ENCODE measurements at regions not wholly inside any gene's neighbourhood (a gene's known extent, or its start where the extent isn't known, plus 50 kb on each side); places are given as distances from the start of the nearest gene placed in this dataset.

DNA sequence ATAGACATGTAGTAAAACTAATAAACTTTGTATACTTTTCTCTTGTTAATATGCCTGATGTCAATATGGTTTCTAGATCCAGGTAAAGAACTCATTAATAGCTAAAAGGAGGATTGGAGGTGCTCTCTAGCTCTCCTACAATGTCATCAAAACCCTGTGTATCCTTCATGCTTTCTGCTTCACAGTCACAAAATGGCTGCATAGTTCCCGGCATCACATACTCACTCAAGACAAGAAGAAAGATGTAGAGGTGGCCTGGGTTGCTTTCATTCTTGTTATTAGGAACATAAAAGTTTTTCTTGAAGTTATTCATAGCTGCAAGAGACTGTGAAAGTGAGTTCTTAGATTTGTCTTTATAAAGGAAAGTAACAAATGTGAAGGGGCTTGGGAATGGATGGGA is 149.7 kb upstream of the EEPD1 start:
- Histone ChIP-seq H3K27me3 (ENCODE audit: insufficient read depth, insufficient read length) (no peaks in the 10 kb centered on the region), H3K36me3 (ENCODE audit: insufficient read depth, insufficient read length, low read length) (no peaks in the 10 kb centered on the region), H3K4me1 (ENCODE audit: insufficient read depth, insufficient read length) (no peaks in the 10 kb centered on the region), H3K9ac (ENCODE audit: insufficient read length, low read depth) (no peak overlapping the region), H3K9me3 (ENCODE audit: insufficient read depth, low read length) (peaks cover 10% of the 10 kb centered on the region), H3K4me3 (ENCODE audit: insufficient read length, low read depth) (no peak overlapping the region)
- DNase-seq (ENCODE audit: low read depth, low spot score) = no peak
- TF ChIP-seq YY1 (IDR thresholded peaks at IDR 0.05; ENCODE audit: insufficient read depth, insufficient read length) (no peak), SUZ12 (IDR thresholded peaks at IDR 0.05; ENCODE audit: extremely low read depth, insufficient read depth, insufficient read length) (no peak), ZNF274 (IDR thresholded peaks at IDR 0.05; ENCODE audit: low read depth, low read length) (no peak)

DNA sequence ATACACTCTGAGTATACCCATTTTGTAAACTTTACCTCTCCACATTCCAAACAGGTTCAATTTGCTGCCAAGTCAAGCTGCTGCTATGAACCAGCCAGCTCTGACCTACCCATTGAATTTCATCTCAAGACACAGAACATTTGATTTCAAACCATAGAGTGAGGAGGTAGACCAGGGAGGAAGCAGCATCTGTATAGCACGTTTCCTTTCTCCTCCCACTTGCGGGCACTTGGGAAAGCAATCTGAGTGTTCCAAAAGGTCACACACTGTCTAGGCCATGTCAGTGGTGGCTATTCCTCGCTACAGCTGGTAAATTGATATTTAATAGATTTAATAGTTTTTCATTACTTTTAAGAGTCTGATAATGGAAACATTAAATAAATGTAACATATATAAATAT is 147.8 kb upstream of the EEPD1 start:
- no peak for TF ChIP-seq YY1 (IDR thresholded peaks at IDR 0.05; ENCODE audit: insufficient read depth, insufficient read length)
- TF ChIP-seq ZNF274 (IDR thresholded peaks at IDR 0.05; ENCODE audit: low read depth, low read length) = no peak
- no peak for TF ChIP-seq SUZ12 (IDR thresholded peaks at IDR 0.05; ENCODE audit: extremely low read depth, insufficient read depth, insufficient read length)
- Histone ChIP-seq H3K9me3 (ENCODE audit: insufficient read depth, low read length) (peaks cover 10% of the 10 kb centered on the region), H3K36me3 (ENCODE audit: insufficient read depth, insufficient read length, low read length) (no peaks in the 10 kb centered on the region), H3K9ac (ENCODE audit: insufficient read length, low read depth) (no peak overlapping the region), H3K27me3 (ENCODE audit: insufficient read depth, insufficient read length) (no peaks in the 10 kb centered on the region), H3K4me1 (ENCODE audit: insufficient read depth, insufficient read length) (no peaks in the 10 kb centered on the region), H3K4me3 (ENCODE audit: insufficient read length, low read depth) (no peak overlapping the region)
- no peak for DNase-seq (ENCODE audit: low read depth, low spot score)

DNA sequence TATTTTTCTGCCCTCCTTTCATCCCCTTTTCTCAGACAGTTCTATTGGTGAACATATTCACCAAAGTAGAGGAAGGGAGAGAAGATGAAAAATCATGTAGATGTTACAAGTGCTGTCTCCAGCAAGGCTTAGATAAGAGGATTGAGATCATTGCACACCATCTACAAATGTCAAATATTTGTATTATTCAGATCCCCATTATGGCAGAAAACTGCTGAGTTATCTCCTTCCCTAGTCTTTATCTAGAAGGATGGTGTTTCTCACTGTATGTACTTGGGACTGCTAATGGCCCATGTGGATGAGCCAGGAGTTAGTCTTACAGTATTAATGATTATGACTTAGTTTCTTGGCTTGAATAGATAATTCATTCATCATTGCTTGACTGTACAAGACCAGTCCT is 147.2 kb upstream of the EEPD1 start:
- no peaks in the 10 kb centered on the region for H3K36me3 ChIP-seq (ENCODE audit: insufficient read depth, insufficient read length, low read length)
- H3K9ac ChIP-seq (ENCODE audit: insufficient read length, low read depth) = no peak overlapping the region
- peaks cover 10% of the 10 kb centered on the region for H3K9me3 ChIP-seq (ENCODE audit: insufficient read depth, low read length)
- no peaks in the 10 kb centered on the region for H3K4me1 ChIP-seq (ENCODE audit: insufficient read depth, insufficient read length)
- no peak for DNase-seq (ENCODE audit: low read depth, low spot score)
- H3K4me3 ChIP-seq (ENCODE audit: insufficient read length, low read depth) = no peak overlapping the region
- no peaks in the 10 kb centered on the region for H3K27me3 ChIP-seq (ENCODE audit: insufficient read depth, insufficient read length)
- TF ChIP-seq ZNF274 (IDR thresholded peaks at IDR 0.05; ENCODE audit: low read depth, low read length) (no peak), SUZ12 (IDR thresholded peaks at IDR 0.05; ENCODE audit: extremely low read depth, insufficient read depth, insufficient read length) (no peak), YY1 (IDR thresholded peaks at IDR 0.05; ENCODE audit: insufficient read depth, insufficient read length) (no peak)

DNA sequence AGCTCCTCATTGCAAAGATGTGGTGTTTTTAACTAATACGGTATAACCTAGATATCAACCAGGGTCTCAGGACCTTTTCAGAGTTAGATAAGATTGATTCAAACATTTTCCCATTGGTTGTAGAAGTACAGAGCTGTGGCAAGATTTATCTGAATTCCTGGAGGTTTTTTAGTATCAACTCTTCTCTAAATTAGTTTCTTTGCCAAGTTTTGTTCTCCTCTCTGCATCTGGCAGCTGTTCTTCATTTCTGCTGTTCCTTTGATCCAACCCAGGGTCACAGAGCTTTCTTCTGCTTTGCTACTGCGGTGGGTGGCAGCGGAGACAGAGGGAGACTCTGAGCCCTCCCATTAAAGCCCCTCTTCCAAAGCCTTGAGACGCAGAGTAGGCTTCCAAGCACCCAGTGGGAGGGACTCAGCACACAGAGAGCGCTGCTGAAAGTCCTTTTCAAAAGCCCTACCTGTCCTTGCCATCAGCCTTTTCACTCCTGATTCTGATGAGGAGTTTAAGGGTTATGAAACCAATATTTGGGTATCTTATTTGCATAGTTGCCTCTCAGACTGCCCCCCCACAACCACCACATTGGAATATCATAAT is 146.3 kb upstream of the EEPD1 start:
- H3K9ac ChIP-seq (ENCODE audit: insufficient read length, low read depth) = no peak overlapping the region
- no peak for TF ChIP-seq ZNF274 (IDR thresholded peaks at IDR 0.05; ENCODE audit: low read depth, low read length)
- TF ChIP-seq SUZ12 (IDR thresholded peaks at IDR 0.05; ENCODE audit: extremely low read depth, insufficient read depth, insufficient read length) = no peak
- TF ChIP-seq YY1 (IDR thresholded peaks at IDR 0.05; ENCODE audit: insufficient read depth, insufficient read length) = no peak
- no peak for DNase-seq (ENCODE audit: low read depth, low spot score)
- no peaks in the 10 kb centered on the region for H3K27me3 ChIP-seq (ENCODE audit: insufficient read depth, insufficient read length)
- no peak overlapping the region for H3K4me3 ChIP-seq (ENCODE audit: insufficient read length, low read depth)
- H3K36me3 ChIP-seq (ENCODE audit: insufficient read depth, insufficient read length, low read length) = no peaks in the 10 kb centered on the region
- H3K4me1 ChIP-seq (ENCODE audit: insufficient read depth, insufficient read length) = no peaks in the 10 kb centered on the region
- peaks cover 4% of the 10 kb centered on the region; the same call in 1 of the 2 replicates for H3K9me3 ChIP-seq (ENCODE audit: insufficient read depth, low read length)

DNA sequence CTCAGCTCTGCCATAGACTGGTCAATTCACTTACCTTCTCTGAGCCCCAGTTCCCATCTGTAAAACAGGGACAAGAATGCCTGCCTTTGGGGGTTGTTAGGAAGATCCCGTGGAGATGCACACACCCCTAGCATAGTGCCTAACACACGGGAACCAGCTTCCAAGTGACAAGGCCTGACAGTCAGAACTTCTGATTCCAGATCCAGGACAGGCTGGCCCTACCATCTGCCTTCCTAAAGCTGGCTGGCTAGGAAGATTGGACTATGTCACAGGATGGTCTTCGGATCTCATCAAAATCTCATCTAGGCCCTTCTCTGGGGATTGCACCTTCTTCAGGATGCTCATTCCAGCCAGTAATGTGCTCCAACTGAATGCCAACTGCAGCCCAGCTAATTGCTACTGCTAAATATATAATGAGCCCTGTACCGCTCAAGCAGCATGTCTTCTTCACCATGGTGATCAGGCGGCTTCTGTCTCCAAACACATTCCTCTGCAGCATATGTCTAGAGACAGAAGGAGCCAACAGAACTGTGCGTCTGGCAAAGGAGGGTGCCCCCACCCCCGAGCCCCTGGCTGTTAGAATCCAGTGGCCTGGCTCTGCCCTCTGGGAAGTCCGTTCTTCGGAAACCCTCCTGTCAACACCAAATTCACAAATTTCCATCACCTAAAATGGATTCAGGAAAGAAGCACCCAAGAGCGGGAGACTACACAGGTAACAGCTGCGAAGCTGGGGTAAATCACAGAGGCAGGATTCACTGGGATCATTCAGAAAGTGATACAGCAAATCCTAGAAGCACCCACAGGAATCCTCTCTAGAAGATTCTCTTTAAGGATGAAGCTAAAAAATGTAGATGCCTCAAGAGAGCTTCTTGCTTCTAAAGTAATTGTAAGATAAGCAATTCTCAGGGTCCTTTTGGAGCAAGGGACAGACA is 142.1 kb upstream of the EEPD1 start:
- no peaks in the 10 kb centered on the region for H3K36me3 ChIP-seq (ENCODE audit: insufficient read depth, insufficient read length, low read length)
- no peak overlapping the region for H3K4me3 ChIP-seq (ENCODE audit: insufficient read length, low read depth)
- H3K9me3 ChIP-seq (ENCODE audit: insufficient read depth, low read length) = no peaks in the 10 kb centered on the region
- H3K4me1 ChIP-seq (ENCODE audit: insufficient read depth, insufficient read length) = no peaks in the 10 kb centered on the region
- no peak for DNase-seq (ENCODE audit: low read depth, low spot score)
- no peaks in the 10 kb centered on the region for H3K27me3 ChIP-seq (ENCODE audit: insufficient read depth, insufficient read length)
- H3K9ac ChIP-seq (ENCODE audit: insufficient read length, low read depth) = no peak overlapping the region
- TF ChIP-seq ZNF274 (IDR thresholded peaks at IDR 0.05; ENCODE audit: low read depth, low read length) (no peak), SUZ12 (IDR thresholded peaks at IDR 0.05; ENCODE audit: extremely low read depth, insufficient read depth, insufficient read length) (no peak), YY1 (IDR thresholded peaks at IDR 0.05; ENCODE audit: insufficient read depth, insufficient read length) (no peak)

DNA sequence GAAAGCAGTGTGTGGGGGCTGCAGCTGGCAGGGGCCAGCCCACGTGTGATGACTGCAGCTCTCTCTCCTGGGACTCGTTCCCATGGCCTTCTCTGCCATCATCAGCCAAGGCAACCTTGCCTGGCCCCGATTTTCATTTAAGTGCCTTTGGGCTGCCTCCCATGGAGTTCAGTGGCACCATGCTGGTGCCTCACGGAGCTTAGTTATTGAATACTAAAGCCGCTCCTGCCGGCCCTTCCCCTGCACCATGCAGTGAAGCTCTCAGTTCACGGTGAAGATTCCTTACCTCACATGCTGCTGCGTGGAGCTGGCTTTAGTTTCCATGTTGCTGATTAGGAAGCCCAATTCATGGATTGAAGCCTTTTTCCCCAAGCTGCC is 141.5 kb upstream of the EEPD1 start:
- Histone ChIP-seq H3K4me3 (ENCODE audit: insufficient read length, low read depth) (no peak overlapping the region), H3K4me1 (ENCODE audit: insufficient read depth, insufficient read length) (no peaks in the 10 kb centered on the region), H3K9me3 (ENCODE audit: insufficient read depth, low read length) (no peaks in the 10 kb centered on the region), H3K27me3 (ENCODE audit: insufficient read depth, insufficient read length) (no peaks in the 10 kb centered on the region), H3K36me3 (ENCODE audit: insufficient read depth, insufficient read length, low read length) (no peaks in the 10 kb centered on the region), H3K9ac (ENCODE audit: insufficient read length, low read depth) (no peak overlapping the region)
- no peak for TF ChIP-seq SUZ12 (IDR thresholded peaks at IDR 0.05; ENCODE audit: extremely low read depth, insufficient read depth, insufficient read length)
- no peak for TF ChIP-seq YY1 (IDR thresholded peaks at IDR 0.05; ENCODE audit: insufficient read depth, insufficient read length)
- no peak for TF ChIP-seq ZNF274 (IDR thresholded peaks at IDR 0.05; ENCODE audit: low read depth, low read length)
- DNase-seq (ENCODE audit: low read depth, low spot score) = no peak

DNA sequence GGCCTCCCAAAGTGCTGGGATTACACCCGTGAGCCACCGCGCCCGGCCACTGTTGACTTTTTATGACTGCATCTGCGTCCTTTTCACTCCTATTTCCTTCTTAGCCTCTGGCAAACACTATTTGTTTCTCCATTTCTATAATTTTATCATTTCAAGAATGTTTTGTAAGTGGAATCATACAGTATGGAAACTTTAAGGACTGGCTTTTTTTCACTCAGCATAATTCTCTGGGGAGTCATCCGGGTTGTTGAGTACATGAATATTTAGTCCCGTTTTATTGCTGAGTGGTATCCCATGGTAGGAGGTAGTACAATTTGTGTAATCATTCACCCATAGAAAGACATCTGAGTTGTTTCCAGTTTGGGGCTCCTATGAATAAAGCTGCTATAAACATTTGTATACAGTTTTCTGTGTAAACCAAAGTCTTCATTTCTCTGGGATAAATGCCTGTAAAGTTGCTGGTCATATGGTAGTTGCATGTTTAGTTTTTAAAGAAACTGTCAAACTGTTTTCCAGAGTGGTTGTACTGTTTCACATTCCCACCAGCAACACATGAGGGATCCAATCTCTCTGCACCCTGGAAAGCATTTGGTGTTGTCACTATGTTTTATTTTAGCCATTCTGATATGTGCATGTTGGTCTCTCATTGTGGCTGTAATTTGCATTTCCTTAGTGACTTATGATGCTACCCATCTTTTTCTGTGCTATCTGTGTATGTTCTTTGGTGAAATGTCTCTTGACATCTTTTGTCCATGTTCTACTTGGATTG is 139.6 kb upstream of the EEPD1 start:
- H3K36me3 ChIP-seq (ENCODE audit: insufficient read depth, insufficient read length, low read length) = no peaks in the 10 kb centered on the region
- no peaks in the 10 kb centered on the region for H3K9me3 ChIP-seq (ENCODE audit: insufficient read depth, low read length)
- H3K4me1 ChIP-seq (ENCODE audit: insufficient read depth, insufficient read length) = no peaks in the 10 kb centered on the region
- no peak for DNase-seq (ENCODE audit: low read depth, low spot score)
- H3K27me3 ChIP-seq (ENCODE audit: insufficient read depth, insufficient read length) = no peaks in the 10 kb centered on the region
- H3K9ac ChIP-seq (ENCODE audit: insufficient read length, low read depth) = no peak overlapping the region
- no peak overlapping the region for H3K4me3 ChIP-seq (ENCODE audit: insufficient read length, low read depth)
- no peak for TF ChIP-seq YY1 (IDR thresholded peaks at IDR 0.05; ENCODE audit: insufficient read depth, insufficient read length)
